Vagina (tissue), 2 donors: ENCODE measurements at regions not wholly inside any gene's neighbourhood (a gene's known extent, or its start where the extent isn't known, plus 50 kb on each side); places are given as distances from the start of the nearest gene placed in this dataset.
A peak's percentile ranks its signal among the peaks of the same experiment; 100 is the strongest.

ENCODE experiments used
- DNase-seq, 2 donors: peaks; one replicate each; pipeline ENCODE4 v3.0.0-alpha.2; 2017; ENCODE audit errors: extremely low spot score in 2 of 2
- H3K27ac ChIP-seq: fragments of 200-600 bp; sonication (generic); one replicate; pipeline ENCODE4 v1.5.1; 2019
- H3K27me3 ChIP-seq: fragments of 200-600 bp; sonication (generic); one replicate; pipeline ENCODE4 v1.5.1; 2019
- H3K36me3 ChIP-seq, 2 donors: fragments of 200-600 bp; sonication (generic); one replicate each; pipeline ENCODE4 v1.5.1; 2017 to 2019
- H3K4me1 ChIP-seq: fragments of 200-600 bp; sonication (generic); one replicate; pipeline ENCODE4 v1.5.1; 2019
- H3K4me3 ChIP-seq, 2 donors: fragments of 200-600 bp; sonication (generic); 1 replicate in 1 of 2; 2 replicates in 1 of 2; pipeline ENCODE4 v1.5.1; 2016 to 2019
- H3K9me3 ChIP-seq: fragments of 200-600 bp; sonication (generic); one replicate; pipeline ENCODE4 v1.5.1; 2019
- POLR2A ChIP-seq, 2 donors: fragments of 450-650 bp; IDR thresholded peaks; one replicate each; pipeline ENCODE4 v1.6.1; 2017; ENCODE audit warnings: antibody characterized with exemption in 2 of 2, mild to moderate bottlenecking in 2 of 2, moderate library complexity in 2 of 2
- POLR2AphosphoS5 ChIP-seq, 2 donors: sonication (generic); formaldehyde crosslinking; IDR thresholded peaks; one replicate each; pipeline ENCODE4 v1.9.0; 2017; ENCODE audit warnings: antibody characterized with exemption in 2 of 2, mild to moderate bottlenecking in 2 of 2, low read depth in 1 of 2; ENCODE audit not compliant: insufficient read depth in 1 of 2
- intact Hi-C: fragments of 100-400 bp; cut with DNase I; formaldehyde crosslinking; loops from one replicate; pipeline ENCODE4 v1.15.1; 2023
- TF ChIP-seq, protein P1 (sequence below), 3 experiments: fragments of 450-650 bp in 2 of 3; fragments of 200-600 bp in 1 of 3; sonication (generic) in 1 of 3; IDR thresholded peaks; one replicate each; pipeline ENCODE4 v1.5.1; 2017 to 2019; ENCODE audit warnings: antibody characterized with exemption in 3 of 3, mild to moderate bottlenecking in 2 of 3, moderate library complexity in 2 of 3

- no peak overlapping the region for H3K4me3 ChIP-seq
- no peak for DNase-seq
- peaks cover 22% of the 10 kb centered on the region for H3K4me1 ChIP-seq
- no peaks in the 10 kb centered on the region for H3K27me3 ChIP-seq
- H3K36me3 ChIP-seq = no peaks in the 10 kb centered on the region
- peak overlapping the region; percentile 82 for H3K27ac ChIP-seq
- no peaks in the 10 kb centered on the region for H3K9me3 ChIP-seq
- TF ChIP-seq POLR2A (IDR thresholded peaks at IDR 0.05) (no peak), POLR2AphosphoS5 (IDR thresholded peaks at IDR 0.05; ENCODE audit: insufficient read depth in 1 of 2, low read depth in 1 of 2) (no peak)
- TF ChIP-seq, protein P1, sequence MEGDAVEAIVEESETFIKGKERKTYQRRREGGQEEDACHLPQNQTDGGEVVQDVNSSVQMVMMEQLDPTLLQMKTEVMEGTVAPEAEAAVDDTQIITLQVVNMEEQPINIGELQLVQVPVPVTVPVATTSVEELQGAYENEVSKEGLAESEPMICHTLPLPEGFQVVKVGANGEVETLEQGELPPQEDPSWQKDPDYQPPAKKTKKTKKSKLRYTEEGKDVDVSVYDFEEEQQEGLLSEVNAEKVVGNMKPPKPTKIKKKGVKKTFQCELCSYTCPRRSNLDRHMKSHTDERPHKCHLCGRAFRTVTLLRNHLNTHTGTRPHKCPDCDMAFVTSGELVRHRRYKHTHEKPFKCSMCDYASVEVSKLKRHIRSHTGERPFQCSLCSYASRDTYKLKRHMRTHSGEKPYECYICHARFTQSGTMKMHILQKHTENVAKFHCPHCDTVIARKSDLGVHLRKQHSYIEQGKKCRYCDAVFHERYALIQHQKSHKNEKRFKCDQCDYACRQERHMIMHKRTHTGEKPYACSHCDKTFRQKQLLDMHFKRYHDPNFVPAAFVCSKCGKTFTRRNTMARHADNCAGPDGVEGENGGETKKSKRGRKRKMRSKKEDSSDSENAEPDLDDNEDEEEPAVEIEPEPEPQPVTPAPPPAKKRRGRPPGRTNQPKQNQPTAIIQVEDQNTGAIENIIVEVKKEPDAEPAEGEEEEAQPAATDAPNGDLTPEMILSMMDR (IDR thresholded peaks at IDR 0.05) = no peak
- intact Hi-C loops = loop anchor here (5.0 kb wide), 1 partner anchor 98 kb away; no protein-coding TSS in a partner anchor
These were observed 295.9 kb downstream of the PTEN start for GRCh38 chr10:88159127-88159829.

DNA sequence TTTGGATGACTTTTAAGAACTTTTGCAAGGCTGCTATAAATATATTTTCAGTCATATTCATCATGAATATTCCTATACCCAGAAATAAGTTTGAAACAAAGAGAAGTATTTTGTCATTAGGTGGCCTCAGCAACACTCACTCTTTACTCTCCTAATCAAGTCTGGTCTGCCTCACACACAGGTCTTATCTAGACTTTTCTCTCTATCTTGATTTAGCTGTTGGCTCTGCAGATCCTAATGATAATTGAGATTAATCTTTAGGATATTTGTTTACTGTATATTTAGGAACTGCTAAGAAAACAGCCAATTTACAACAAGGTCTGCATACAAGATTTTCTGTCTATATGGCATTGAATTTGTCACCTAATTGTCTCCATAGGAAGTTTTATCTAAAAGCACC, 297.6 kb downstream of the PTEN start:
- no peak overlapping the region for H3K4me3 ChIP-seq
- TF ChIP-seq POLR2A (IDR thresholded peaks at IDR 0.05) = no peak
- TF ChIP-seq, protein P1 (IDR thresholded peaks at IDR 0.05) = no peak
- no peak for TF ChIP-seq POLR2AphosphoS5 (IDR thresholded peaks at IDR 0.05; ENCODE audit: insufficient read depth in 1 of 2, low read depth in 1 of 2)
- no peaks in the 10 kb centered on the region for H3K36me3 ChIP-seq
- no peaks in the 10 kb centered on the region for H3K27me3 ChIP-seq
- H3K27ac ChIP-seq = no peak overlapping the region
- DNase-seq = no peak
- H3K4me1 ChIP-seq = peaks cover 30% of the 10 kb centered on the region
- H3K9me3 ChIP-seq = no peaks in the 10 kb centered on the region
- intact Hi-C loops = no loop called here

GRCh38 chr10:88161756-88162155, 298.3 kb downstream of the PTEN start:
- H3K9me3 ChIP-seq = no peaks in the 10 kb centered on the region

GRCh38 chr10:88162852-88163251, 299.4 kb downstream of the PTEN start:
- Histone ChIP-seq H3K4me1 (peaks cover 27% of the 10 kb centered on the region), H3K4me3 (no peak overlapping the region), H3K27me3 (no peaks in the 10 kb centered on the region), H3K36me3 (no peaks in the 10 kb centered on the region), H3K27ac (no peak overlapping the region), H3K9me3 (no peaks in the 10 kb centered on the region)
- TF ChIP-seq POLR2AphosphoS5 (IDR thresholded peaks at IDR 0.05; ENCODE audit: insufficient read depth in 1 of 2, low read depth in 1 of 2) = no peak
- TF ChIP-seq, protein P1 (IDR thresholded peaks at IDR 0.05) = no peak
- no peak for TF ChIP-seq POLR2A (IDR thresholded peaks at IDR 0.05)
- no peak for DNase-seq
- intact Hi-C loops = no loop called here

More at GRCh38 chr10:88161756-88162155, 298.3 kb downstream of the PTEN start:
- peaks cover 36% of the 10 kb centered on the region for H3K4me1 ChIP-seq
- no peaks in the 10 kb centered on the region for H3K36me3 ChIP-seq
- DNase-seq = no peak
- H3K27me3 ChIP-seq = no peaks in the 10 kb centered on the region
- intact Hi-C loops = no loop called here
- no peak overlapping the region for H3K27ac ChIP-seq
- no peak overlapping the region for H3K4me3 ChIP-seq
- TF ChIP-seq POLR2A (IDR thresholded peaks at IDR 0.05) = no peak
- TF ChIP-seq, protein P1 (IDR thresholded peaks at IDR 0.05) = no peak
- TF ChIP-seq POLR2AphosphoS5 (IDR thresholded peaks at IDR 0.05; ENCODE audit: insufficient read depth in 1 of 2, low read depth in 1 of 2) = no peak

DNA sequence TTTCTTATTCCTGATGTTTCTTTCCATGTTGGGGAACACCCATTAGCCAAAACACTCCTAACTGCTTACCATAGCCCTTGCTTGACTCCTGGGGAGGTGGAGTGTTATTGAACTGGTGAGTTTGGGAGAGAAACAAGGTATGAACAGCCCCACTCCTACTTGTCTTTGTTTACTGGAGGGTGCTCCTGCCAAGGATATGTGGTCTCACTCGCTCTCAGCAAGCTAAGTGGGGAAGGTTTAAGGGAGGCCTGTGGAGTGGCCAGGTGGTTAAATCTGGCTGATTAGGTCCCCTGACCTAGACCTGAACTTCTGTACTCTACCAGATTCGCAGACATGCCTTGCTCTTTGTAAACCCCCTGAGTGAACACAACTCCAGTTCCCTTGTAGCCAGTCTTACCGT, 300.1 kb downstream of the PTEN start:
- no peak for TF ChIP-seq POLR2A (IDR thresholded peaks at IDR 0.05)
- TF ChIP-seq, protein P1 (IDR thresholded peaks at IDR 0.05) = no peak
- no peak for TF ChIP-seq POLR2AphosphoS5 (IDR thresholded peaks at IDR 0.05; ENCODE audit: insufficient read depth in 1 of 2, low read depth in 1 of 2)
- no peak for DNase-seq
- Histone ChIP-seq H3K36me3 (no peaks in the 10 kb centered on the region), H3K4me3 (no peak overlapping the region), H3K9me3 (no peaks in the 10 kb centered on the region), H3K27me3 (no peaks in the 10 kb centered on the region), H3K27ac (no peak overlapping the region), H3K4me1 (peaks cover 20% of the 10 kb centered on the region)
- intact Hi-C loops = no loop called here
